Loucy (cell line): ENCODE measurements at regions not wholly inside any gene's neighbourhood (a gene's known extent, or its start where the extent isn't known, plus 50 kb on each side); places are given as distances from the start of the nearest gene placed in this dataset.

Experiments used
- CTCF ChIP-seq: fragments of 200-600 bp; sonication (generic); conservative IDR thresholded peaks from 2 replicates; pipeline ENCODE4 v1.5.1; 2014; ENCODE audit warnings: mild to moderate bottlenecking, antibody characterized with exemption, low read length
- EZH2phosphoT487 ChIP-seq: fragments of 200-600 bp; IDR thresholded peaks from 2 replicates; pipeline ENCODE4 v1.6.1; 2018; ENCODE audit warnings: antibody characterized with exemption, mild to moderate bottlenecking, moderate library complexity, borderline replicate concordance

DNA sequence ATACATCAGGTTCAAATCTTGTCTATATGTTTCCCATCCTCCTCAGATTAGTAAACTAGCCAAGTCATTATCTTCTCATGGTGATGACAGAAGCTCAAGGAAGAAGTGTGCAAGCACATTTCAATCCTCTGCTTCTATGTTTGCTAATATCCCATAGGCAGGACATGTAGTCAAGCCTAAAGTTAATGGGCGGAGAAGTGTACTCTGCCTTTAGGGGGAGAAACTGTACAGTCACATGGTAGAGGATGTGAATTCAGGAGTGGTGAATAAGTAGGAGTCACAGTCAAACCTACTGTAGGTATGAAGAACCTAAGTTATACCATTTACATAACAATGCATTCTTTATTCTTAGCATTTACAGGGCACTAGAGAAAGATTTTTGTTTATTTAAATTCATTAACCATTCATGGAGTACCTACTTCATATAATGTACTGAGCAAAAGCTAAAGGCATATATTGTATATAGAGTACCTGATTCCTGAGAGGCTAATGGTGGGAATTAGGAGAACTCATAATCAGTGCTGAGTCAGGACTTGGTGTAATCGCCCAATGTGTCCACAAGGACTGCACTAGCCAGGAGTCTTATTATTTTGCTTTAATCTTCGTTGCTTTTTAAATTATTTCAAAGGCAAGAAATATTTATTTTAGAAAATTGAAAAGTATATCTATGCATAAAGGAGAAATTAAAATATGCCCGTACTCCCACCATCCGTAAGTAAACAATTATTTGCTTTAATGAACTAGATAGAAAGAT is 394.3 kb upstream of the ETAA1 start:
- TF ChIP-seq CTCF (no peak), EZH2phosphoT487 (no peak)
